Endothelial cell (in vitro differentiated cells): ENCODE measurements at regions not wholly inside any gene's neighbourhood (a gene's known extent, or its start where the extent isn't known, plus 50 kb on each side); places are given as distances from the start of the nearest gene placed in this dataset.

Source experiments
- DNase-seq: peaks from one replicate; pipeline ENCODE4 v3.0.0; 2021; ENCODE audit warnings: low spot score
- H3K27ac Mint-ChIP-seq: one replicate; pipeline ENCODE4 v1.8.0; 2021; ENCODE audit warnings: mixed read lengths, inconsistent platforms; ENCODE audit not compliant: unreplicated experiment
- H3K27me3 Mint-ChIP-seq: one replicate; pipeline ENCODE4 v1.8.0; 2021; ENCODE audit warnings: mild to moderate bottlenecking, moderate library complexity, mixed read lengths, inconsistent platforms; ENCODE audit not compliant: unreplicated experiment
- H3K36me3 Mint-ChIP-seq: one replicate; pipeline ENCODE4 v1.8.0; 2021; ENCODE audit warnings: mild to moderate bottlenecking, low read depth, mixed read lengths, inconsistent platforms; ENCODE audit not compliant: unreplicated experiment
- H3K4me1 Mint-ChIP-seq: one replicate; pipeline ENCODE4 v1.8.0; 2021; ENCODE audit warnings: mild to moderate bottlenecking, mixed read lengths, inconsistent platforms; ENCODE audit not compliant: unreplicated experiment
- H3K4me3 Mint-ChIP-seq: one replicate; pipeline ENCODE4 v1.8.0; 2021; ENCODE audit warnings: mild to moderate bottlenecking, mixed read lengths, inconsistent platforms; ENCODE audit not compliant: unreplicated experiment
- H3K9me3 Mint-ChIP-seq: one replicate; pipeline ENCODE4 v1.8.0; 2021; ENCODE audit warnings: mixed read lengths, inconsistent platforms; ENCODE audit not compliant: unreplicated experiment
- CTCF ChIP-seq: fragments of 200-600 bp; sonication (generic); IDR thresholded peaks from one replicate; pipeline ENCODE4 v1.5.0; 2021; ENCODE audit warnings: antibody characterized with exemption; ENCODE audit not compliant: unreplicated experiment

DNA sequence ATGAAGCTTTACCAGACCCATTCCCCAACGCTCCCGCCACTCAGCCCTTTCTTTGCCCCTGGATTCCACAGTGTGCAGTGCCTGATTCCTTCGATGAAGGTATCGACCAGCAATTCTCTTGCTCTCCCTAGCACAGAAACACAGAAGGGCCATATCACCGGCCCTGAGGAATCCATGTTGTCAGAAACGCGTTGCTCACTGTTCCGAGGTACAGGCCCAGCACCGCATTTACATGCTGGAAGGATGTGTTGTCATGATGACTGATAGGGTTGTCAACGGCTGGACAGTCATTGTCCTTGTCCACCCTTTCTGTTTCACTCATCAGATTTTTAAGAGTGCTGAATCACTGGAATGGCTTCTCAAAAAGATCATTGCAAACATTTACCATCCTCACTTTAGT, 57.2 kb upstream of the GPR6 start:
- Mint-ChIP-seq H3K4me3 (peak overlapping the region; percentile 74), H3K27ac (no peak overlapping the region), H3K9me3 (no peaks in the 10 kb centered on the region), H3K4me1 (no peaks in the 10 kb centered on the region), H3K27me3 (no peaks in the 10 kb centered on the region), H3K36me3 (peaks cover 6% of the 10 kb centered on the region)
- no peak for TF ChIP-seq CTCF
- DNase-seq, result no peak

DNA sequence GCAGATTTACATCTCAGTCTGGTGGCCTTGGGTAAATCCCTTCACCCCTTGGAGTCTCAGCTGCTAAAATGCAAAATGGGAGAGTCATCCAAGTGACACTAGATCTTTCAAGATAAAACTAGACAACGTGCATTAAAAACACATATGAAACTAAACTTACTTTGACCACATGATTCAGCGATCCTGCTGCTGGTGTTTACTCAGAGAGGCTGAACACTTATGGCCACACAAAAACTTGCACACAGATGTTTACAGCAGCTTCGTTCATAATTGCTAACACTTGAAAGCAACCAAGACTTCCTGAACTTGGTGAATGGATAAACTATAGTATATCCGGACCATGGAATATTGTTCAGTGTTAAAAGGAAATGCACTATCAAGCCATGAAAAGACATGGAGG, 55.3 kb upstream of the GPR6 start:
- Mint-ChIP-seq H3K27me3 (no peaks in the 10 kb centered on the region), H3K27ac (no peak overlapping the region), H3K9me3 (no peaks in the 10 kb centered on the region), H3K4me1 (no peaks in the 10 kb centered on the region), H3K4me3 (no peak overlapping the region), H3K36me3 (peaks cover 6% of the 10 kb centered on the region)
- no peak for DNase-seq
- TF ChIP-seq CTCF, result no peak

- Mint-ChIP-seq H3K36me3 (peaks cover 6% of the 10 kb centered on the region), H3K4me3 (no peak overlapping the region), H3K9me3 (no peaks in the 10 kb centered on the region), H3K27me3 (no peaks in the 10 kb centered on the region), H3K27ac (no peak overlapping the region), H3K4me1 (no peaks in the 10 kb centered on the region)
- TF ChIP-seq CTCF, result no peak
- no peak for DNase-seq
Observed at GRCh38 chr6:109925075-109925474, 53.0 kb upstream of the GPR6 start.

DNA sequence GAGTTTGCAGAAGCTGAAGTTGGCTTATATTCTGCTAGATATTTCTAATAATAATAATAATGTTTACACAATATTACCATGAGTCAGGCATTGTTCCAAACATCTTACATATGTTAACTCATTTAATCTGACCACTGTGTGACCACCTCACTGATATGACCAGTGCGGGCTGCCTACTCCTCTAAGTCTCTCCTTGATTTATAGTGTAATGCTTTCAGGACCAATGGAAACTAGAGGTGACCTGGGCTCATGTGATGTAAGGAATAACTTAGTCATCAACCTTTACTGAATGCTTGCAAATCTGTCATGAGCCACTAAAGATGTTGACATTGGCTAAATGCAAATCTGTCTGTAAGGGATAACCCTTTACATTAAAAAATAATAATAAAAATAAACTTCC, 51.1 kb upstream of the GPR6 start:
- no peak overlapping the region for H3K4me3 Mint-ChIP-seq
- no peaks in the 10 kb centered on the region for H3K4me1 Mint-ChIP-seq
- H3K36me3 Mint-ChIP-seq, result no peaks in the 10 kb centered on the region
- no peak overlapping the region for H3K27ac Mint-ChIP-seq
- H3K9me3 Mint-ChIP-seq, result no peaks in the 10 kb centered on the region
- TF ChIP-seq CTCF, result no peak
- H3K27me3 Mint-ChIP-seq, result peaks cover 1% of the 10 kb centered on the region
- DNase-seq, result no peak
